ENCODE measurements at regions not wholly inside any gene's neighbourhood (a gene's known extent, or its start where the extent isn't known, plus 50 kb on each side); places are given as distances from the start of the nearest gene placed in this dataset.
"Not testable (repeated sequence)": the region's sequence is repeated elsewhere in the genome, so short reads cannot be mapped to it uniquely, and the experiment has no call there.

DNA sequence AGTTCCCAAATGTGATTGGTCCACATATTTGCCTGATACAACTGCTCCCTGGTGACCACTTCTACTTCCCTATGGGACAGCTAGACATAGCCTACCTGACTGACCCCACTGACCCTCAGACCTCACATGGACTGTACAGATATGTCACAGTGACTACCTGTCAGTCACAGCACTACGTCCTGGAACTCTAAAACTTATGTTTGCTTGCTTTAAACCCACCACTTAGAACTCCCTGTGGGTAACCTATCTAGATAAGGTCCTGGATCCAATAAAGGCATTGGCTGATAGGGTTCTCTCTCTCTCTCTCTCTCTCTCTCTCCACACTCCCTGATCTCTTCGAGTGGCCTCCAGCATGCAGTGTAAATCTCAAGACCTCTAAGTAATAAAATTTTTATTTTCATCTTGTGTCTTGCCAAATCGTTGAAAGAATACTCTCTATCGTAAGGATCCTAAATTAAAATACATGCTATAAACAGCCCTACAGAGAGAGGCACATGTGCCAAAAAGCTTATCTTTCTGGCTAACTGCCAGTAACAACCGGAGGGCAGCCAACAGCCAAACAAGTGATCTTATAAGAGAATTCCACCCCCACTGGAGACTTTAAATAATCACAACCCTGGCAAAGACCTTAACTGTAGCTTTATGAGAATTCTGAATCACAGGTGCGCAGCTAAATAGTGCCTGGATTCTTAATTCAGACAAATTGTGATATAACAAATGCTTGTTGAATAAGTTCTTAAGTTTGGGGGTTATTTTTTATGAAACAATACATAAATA lies 162.6 kb upstream of the LRRTM4 start:
- TF ChIP-seq ZNF121 (tag by site-specific recombination; IDR thresholded peaks at IDR 0.05); ZNF555 (tag by site-specific recombination; conservative IDR thresholded peaks at IDR 0.05): not testable (repeated sequence)

Measured in HEK293 (cell line).